Heart left ventricle (tissue), 16 donors: ENCODE measurements at regions not wholly inside any gene's neighbourhood (a gene's known extent, or its start where the extent isn't known, plus 50 kb on each side); places are given as distances from the start of the nearest gene placed in this dataset.

Experiments used
- ATAC-seq, 4 donors: fragments of 200-7000 bp; cut with Tn5 transposase; one replicate each; pipeline ENCODE4 v1.9.1; 2020 to 2022; ENCODE audit warnings: moderate library complexity in 4 of 4, mild to moderate bottlenecking in 3 of 4, moderate number of reproducible peaks in 1 of 4
- DNase-seq, 5 donors: peaks; one replicate each; pipeline ENCODE4 v3.0.0-alpha.2; 2020
- H3K27ac ChIP-seq, 12 donors: fragments of 200-600 bp; sonication (generic) in 4 of 12; one replicate each; pipeline versions ENCODE4 v1.5.0 to v1.8.0; 2016 to 2022; ENCODE audit warnings: mild to moderate bottlenecking in 2 of 12
- H3K27me3 ChIP-seq, 9 donors: fragments of 200-600 bp; sonication (generic) in 2 of 9; one replicate each; pipeline versions ENCODE4 v1.5.1 to v1.8.0; 2016 to 2022; ENCODE audit warnings: mild to moderate bottlenecking in 3 of 9
- H3K36me3 ChIP-seq, 9 donors: fragments of 200-600 bp; sonication (generic) in 2 of 9; one replicate each; pipeline versions ENCODE4 v1.5.0 to v1.8.0; 2018 to 2022; ENCODE audit warnings: mild to moderate bottlenecking in 2 of 9
- H3K4me1 ChIP-seq, 12 donors: fragments of 200-600 bp; sonication (generic) in 4 of 12; one replicate each; pipeline versions ENCODE4 v1.5.0 to v1.8.0; 2016 to 2022; ENCODE audit warnings: mild to moderate bottlenecking in 3 of 12
- H3K4me3 ChIP-seq, 12 donors: fragments of 200-600 bp; sonication (generic) in 4 of 12; one replicate each; pipeline versions ENCODE4 v1.5.0 to v1.8.0; 2017 to 2022; ENCODE audit warnings: mild to moderate bottlenecking in 9 of 12, moderate library complexity in 4 of 12
- H3K9me3 ChIP-seq, 12 donors: fragments of 200-600 bp; sonication (generic) in 4 of 12; one replicate each; pipeline versions ENCODE4 v1.5.0 to v1.8.0; 2016 to 2022; ENCODE audit warnings: mild to moderate bottlenecking in 1 of 12
- CTCF ChIP-seq, 12 donors: fragments of 200-600 bp; sonication (generic) in 4 of 12; IDR thresholded peaks; one replicate each; pipeline versions ENCODE4 v1.5.0 to v1.8.0; 2018 to 2022; ENCODE audit warnings: antibody characterized with exemption in 12 of 12, mild to moderate bottlenecking in 5 of 12
- POLR2A ChIP-seq, 2 donors: fragments of 450-650 bp; IDR thresholded peaks; one replicate each; pipeline ENCODE4 v1.6.1; 2017; ENCODE audit warnings: antibody characterized with exemption in 2 of 2, mild to moderate bottlenecking in 2 of 2, moderate library complexity in 2 of 2
- WGBS, 4 donors: extraction: QIAGEN DNeasy Blood & Tissue Kit in 2 of 4; methylation state at CpG; one replicate each; pipeline versions ENCODE4 v1.1.5 to v1.1.7; 2013 to 2018; 5-methylcytosine and 5-hydroxymethylcytosine counted together
- intact Hi-C, 10 donors: fragments of 100-400 bp; cut with DNase I; formaldehyde crosslinking; loops; one replicate each; pipeline versions ENCODE4 v1.11.1 to v1.14.2; 2022
- donor health status: ischemic (EF 13 %, LVEDD 7.1; RV severe dilation, severe dysfunction).
- donor health status: healthy with polysubstance abuse.
- donor health status: DM: no; HTN: yes; CAD: no.
- donor health status: DM: no; HTN: no; CAD: no.
- donor health status: ischemic (EF 25% LVEDD 6.9; RV normal size, moderate dysfunction).
- donor health status: ischemic (EF 25% LVEDD 5.7; RV mildly dilated, moderate dysfunction).
- donor health status: healthy.
- donor health status: DM: yes; HTN: yes; CAD: no.
- donor health status: ischemic (EF 35%, LVEDD 5.7; RV mildly dilated, moderate dysfunction).
- donor health status: nonischemic (EF 11% LVEDD 7.7; RV severe dilation, severe dysfunction).
- donor health status: DM: yes; HTN: yes; CAD: no.
- donor health status: PGD.
- donor health status: ischemic (EF 29% LVEDD 5.4; RV normal size, mild dysfunction).
- donor health status: nonischemic (EF 23%, LVEDD 6.1; RV moderate dilation, normal function).

DNA sequence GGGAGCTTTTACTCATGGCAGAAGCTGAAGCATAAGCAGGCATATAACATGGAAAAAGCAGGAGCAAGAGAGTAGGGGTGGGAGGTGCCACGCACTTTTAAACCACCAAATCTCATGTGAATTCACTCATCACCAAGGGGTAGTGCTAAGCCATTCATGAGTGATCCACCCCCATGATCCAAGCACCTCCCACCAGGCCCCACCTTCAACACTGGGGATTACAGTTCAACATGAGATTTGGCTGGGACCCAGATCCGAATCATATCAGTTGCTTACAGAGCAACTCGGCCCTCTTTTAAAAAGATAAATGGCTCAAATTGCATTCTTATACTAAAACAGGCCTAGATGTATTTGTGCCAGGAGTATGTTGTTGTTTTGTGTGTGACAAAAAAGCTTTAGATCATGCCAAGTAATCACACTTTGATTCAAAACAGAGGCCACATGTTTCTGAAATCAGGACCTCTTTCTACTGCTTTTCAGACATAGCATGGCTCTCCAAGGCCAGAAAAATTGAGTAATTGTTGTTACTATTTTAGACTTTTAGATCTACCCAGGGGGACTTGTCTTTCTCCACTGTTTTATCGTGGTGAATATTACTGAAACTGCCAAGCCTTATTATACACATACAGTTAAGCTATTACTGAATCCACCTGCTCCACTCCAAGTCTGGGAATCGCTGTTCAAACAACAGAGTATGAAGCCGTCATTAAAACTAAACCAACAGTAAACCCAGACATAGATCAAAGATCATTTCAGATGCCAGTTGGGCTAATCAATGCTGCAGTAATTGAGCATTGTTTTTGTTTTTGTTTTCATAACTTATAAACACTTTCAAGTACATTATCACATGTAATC is 163.3 kb downstream of the KCNJ2 start:
- TF ChIP-seq POLR2A (IDR thresholded peaks at IDR 0.05), result no peak
- no peak for TF ChIP-seq CTCF (IDR thresholded peaks at IDR 0.05)

GRCh38 chr17:70336411-70336810 is 167.1 kb downstream of the KCNJ2 start:
- 69 to 88% (median 83%) methylated on average over 2 of the region's 2 CpGs for WGBS, 4 donors
- Histone ChIP-seq H3K4me3 (no peak overlapping the region), H3K4me1 (no peaks in the 10 kb centered on the region), H3K9me3 (no peaks in the 10 kb centered on the region), H3K27me3 (no peaks in the 10 kb centered on the region), H3K36me3 (no peaks in the 10 kb centered on the region), H3K27ac (no peak overlapping the region)
- intact Hi-C loops, result no loop called here
- TF ChIP-seq CTCF (IDR thresholded peaks at IDR 0.05) (no peak), POLR2A (IDR thresholded peaks at IDR 0.05) (no peak)
- ATAC-seq (no peak), DNase-seq (no peak)

More for the DNA sequence above, 163.3 kb downstream of the KCNJ2 start:
- 57 to 73% (median 69%) methylated on average over 6 of the region's 6 CpGs for WGBS, 4 donors
- H3K27me3 ChIP-seq, result no peaks in the 10 kb centered on the region
- H3K36me3 ChIP-seq, result no peaks in the 10 kb centered on the region
- no peaks in the 10 kb centered on the region for H3K9me3 ChIP-seq
- H3K4me3 ChIP-seq, result no peak overlapping the region
- H3K4me1 ChIP-seq, result no peaks in the 10 kb centered on the region
- no peak for ATAC-seq
- no peak for DNase-seq
- H3K27ac ChIP-seq, result no peak overlapping the region
- intact Hi-C loops, result no loop called here

- Histone ChIP-seq H3K4me1 (peaks cover 0 to 5% (median 0%) of the 10 kb centered on the region in 12 donors), H3K9me3 (no peaks in the 10 kb centered on the region), H3K27me3 (no peaks in the 10 kb centered on the region), H3K36me3 (no peaks in the 10 kb centered on the region), H3K27ac (no peak overlapping the region), H3K4me3 (no peak overlapping the region)
- DNase-seq, result no peak
- ATAC-seq, result no peak
- intact Hi-C loops, result no loop called here
- WGBS, 4 donors, result 80 to 87% (median 83%) methylated on average over 1 of the region's 1 CpG
- TF ChIP-seq CTCF (IDR thresholded peaks at IDR 0.05) (no peak), POLR2A (IDR thresholded peaks at IDR 0.05) (no peak)
These were observed 169.6 kb downstream of the KCNJ2 start for GRCh38 chr17:70338946-70339354.

- Histone ChIP-seq H3K27me3 (no peaks in the 10 kb centered on the region), H3K27ac (no peak overlapping the region), H3K4me1 (peaks cover 0 to 8% (median 0%) of the 10 kb centered on the region in 12 donors), H3K4me3 (no peak overlapping the region), H3K9me3 (no peaks in the 10 kb centered on the region), H3K36me3 (no peaks in the 10 kb centered on the region)
- 82 to 90% (median 89%) methylated on average over 5 of the region's 5 CpGs for WGBS, 4 donors
- TF ChIP-seq CTCF (IDR thresholded peaks at IDR 0.05) (no peak), POLR2A (IDR thresholded peaks at IDR 0.05) (no peak)
- DNase-seq (no peak), ATAC-seq (no peak)
- intact Hi-C loops, result no loop called here
These were observed 173.8 kb downstream of the KCNJ2 start for GRCh38 chr17:70343114-70343513.
